HG03280 (cell line): ENCODE measurements at regions not wholly inside any gene's neighbourhood (a gene's known extent, or its start where the extent isn't known, plus 50 kb on each side); places are given as distances from the start of the nearest gene placed in this dataset.
"Not testable (repeated sequence)": the region's sequence is repeated elsewhere in the genome, so short reads cannot be mapped to it uniquely, and the experiment has no call there.

ENCODE experiments used
- ATAC-seq: cut with Tn5 transposase; IDR thresholded peaks from one replicate; pipeline ENCODE4 v1.9.1; 2021; ENCODE audit warnings: mild to moderate bottlenecking, moderate library complexity; ENCODE audit not compliant: unreplicated experiment

DNA sequence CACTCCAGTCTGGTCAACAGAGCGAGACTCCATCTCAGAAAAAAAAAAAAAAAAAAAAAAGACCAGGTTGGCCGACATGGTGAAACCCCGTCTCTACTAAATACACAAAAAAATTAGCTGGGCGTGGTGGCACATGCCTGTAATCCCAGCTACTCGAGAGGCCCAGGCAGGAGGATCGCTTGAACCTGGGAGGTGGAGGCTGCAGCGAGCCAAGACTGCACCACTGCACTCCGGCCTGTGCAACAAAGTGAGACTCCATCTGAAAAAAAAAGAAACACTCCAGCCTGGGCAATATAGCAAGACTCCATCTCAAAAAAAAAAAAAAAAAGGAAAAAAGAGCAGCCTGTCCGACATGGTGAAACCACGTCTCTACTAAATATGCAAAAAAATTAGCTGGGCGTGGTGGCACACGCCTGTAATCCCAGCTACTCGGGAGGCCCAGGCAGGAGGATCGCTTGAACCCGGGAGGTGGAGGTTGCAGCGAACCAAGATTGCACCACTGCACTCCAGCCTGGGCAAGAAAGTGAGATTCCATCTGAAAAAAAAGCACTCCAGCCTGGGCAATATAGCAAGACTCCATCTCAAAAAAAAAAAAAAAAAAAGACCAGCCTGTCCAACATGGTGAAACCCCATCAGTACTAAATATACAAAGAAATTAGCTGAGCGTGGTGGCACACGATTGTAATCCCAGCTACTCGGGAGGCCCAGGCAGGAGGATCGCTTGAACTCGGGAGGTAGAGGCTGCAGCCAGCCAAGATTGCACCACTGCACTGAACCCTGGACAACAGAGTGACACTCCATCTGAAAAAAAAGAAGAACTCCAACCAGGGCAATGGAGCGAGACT is 343.3 kb upstream of the PLGLB2 start:
- not testable (repeated sequence) for ATAC-seq

DNA sequence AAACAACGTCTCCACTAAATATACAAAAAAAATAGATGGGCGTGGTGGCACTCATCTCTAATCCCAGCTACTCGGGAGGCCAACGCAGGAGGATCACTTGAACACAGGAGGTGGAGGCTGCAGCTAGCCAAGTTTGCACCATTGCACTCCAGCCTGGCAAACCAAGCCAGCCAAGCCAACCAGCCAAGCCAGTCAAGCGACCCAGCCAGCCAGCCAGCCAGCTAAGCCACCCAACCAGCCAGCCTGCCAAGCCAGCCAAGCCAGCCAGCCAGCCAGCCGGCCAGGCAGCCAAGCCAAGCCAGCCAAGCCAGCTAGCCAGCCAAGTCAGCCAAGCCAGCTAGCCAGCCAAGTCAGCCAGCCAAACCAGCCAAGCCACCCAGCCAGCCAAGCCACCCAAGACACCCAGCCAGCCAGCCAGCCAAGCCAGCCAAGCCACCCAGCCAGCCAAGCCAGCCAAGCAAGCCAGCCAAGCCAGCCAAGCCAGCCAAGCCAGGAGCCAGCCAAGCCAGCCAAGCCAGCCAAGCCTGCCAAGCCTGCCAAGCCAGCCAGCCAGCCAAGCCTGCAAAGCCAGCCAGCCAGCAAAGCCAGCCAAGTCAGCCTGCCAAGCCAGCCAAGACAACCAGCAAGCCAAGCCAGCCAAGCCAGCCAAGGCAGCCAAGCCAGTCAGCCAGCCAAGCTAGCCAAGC is 342.2 kb upstream of the PLGLB2 start:
- ATAC-seq = not testable (repeated sequence)

DNA sequence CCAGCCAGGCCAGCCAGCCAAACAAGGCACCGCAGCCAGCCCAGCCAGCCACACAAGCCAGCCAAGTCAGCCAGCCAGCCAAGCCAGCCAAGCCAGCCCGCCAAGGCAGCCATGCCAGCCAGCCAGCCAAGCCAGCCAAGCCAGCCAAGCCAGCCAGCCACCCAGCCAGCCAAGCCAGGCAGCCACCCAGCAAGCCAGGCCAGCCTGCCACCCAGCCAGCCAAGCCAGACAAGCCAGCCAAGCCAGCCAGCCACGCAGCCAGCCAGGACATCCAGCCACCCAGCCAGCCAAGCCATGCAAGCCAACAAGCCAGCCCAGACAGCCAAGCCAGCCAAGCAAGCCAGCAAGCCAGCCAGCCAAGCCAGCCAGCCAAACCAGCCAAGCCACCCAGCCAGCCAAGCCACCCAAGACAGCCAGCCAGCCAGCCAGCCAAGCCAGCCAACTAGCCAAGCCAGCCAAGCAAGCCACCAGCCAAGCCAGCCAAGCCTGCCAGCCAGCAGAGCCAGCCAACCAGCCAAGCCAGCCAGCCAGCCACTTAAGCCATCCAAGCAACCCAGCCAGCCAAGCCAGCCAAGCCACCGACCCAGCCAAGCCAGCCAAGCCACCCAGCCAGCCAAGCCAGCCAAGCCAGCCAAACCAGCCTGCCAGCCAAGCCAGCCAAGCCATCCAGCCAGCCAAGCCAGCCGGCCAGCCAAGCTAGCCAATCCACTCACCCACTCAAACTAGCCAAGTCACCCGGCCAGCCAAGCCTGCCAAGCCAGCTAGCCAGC is 341.3 kb upstream of the PLGLB2 start:
- ATAC-seq = not testable (repeated sequence)

DNA sequence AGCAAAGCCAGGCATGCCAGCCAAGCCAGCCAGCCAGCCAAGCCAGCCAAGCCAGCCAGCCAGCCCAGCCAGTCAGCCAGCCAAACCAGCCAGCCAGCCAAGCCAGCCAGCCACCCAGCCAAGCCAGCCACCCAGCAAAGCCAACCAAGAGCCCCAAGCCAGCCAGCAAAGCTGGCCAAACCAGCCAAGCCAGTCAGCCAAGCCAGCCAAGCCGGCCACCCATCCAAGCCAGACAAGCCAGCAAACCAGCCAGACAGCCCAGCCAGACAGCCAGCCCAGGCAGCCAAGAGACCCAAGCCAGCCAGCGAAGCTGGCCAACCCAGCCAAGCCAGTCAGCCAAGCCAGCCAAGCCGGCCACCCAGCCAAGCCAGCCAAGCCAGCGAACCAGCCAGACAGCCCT is 338.3 kb upstream of the PLGLB2 start:
- not testable (repeated sequence) for ATAC-seq

DNA sequence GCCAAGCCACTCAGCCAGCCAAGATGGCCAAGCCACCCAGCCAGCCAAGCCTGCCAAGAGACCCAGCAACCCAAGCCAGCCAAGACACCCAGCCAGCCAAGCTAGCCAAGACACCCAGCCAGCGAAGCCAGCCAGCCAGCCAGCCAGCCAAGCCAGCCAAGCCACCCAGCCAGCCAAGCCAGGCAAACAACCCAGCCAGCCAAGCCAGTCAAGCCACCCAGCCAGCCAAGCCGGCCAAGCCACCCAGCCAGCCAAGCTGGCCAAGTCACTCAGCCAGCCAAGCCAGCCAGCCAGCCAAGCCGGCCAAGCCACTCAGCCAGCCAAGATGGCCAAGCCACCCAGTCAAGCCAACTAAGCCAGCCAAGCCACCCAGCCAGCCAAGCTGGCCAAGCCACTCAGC is 337.5 kb upstream of the PLGLB2 start:
- ATAC-seq = not testable (repeated sequence)

DNA sequence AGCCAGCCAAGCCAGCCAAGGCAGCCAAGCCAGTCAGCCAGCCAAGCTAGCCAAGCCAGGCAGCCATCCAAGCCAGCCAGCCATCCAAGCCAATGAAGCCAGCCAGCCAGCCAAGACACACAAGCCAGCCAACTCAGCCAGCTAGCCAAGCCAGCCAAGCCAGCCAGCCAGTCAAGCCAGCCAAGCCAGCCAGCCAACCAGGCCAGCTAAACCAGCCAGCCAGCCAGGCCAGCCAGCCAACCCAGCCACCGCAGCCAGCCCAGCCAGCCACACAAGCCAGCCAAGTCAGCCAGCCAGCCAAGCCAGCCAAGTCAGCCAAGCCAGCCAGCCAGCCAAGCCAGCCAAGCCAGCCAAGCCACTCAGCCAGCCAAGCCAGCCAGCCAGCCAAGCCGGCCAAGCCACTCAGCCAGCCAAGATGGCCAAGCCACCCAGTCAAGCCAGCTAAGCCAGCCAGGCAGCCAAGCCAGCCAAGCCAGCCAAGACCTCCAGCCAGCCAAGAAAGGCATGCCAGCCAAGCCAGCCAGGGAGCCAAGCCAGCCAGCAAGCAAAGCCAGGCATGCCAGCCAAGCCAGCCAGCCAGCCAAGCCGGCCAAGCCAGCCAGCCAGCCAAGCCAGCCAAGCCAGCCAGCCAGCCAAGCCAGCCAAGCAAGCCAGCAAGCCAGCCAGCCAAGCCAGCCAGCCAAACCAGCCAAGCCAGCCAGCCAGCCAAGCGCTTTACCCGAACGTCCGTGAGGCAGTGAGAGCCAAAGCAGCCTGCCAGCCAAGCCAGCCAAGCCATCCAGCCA is 335.7 kb upstream of the PLGLB2 start:
- ATAC-seq = not testable (repeated sequence)

DNA sequence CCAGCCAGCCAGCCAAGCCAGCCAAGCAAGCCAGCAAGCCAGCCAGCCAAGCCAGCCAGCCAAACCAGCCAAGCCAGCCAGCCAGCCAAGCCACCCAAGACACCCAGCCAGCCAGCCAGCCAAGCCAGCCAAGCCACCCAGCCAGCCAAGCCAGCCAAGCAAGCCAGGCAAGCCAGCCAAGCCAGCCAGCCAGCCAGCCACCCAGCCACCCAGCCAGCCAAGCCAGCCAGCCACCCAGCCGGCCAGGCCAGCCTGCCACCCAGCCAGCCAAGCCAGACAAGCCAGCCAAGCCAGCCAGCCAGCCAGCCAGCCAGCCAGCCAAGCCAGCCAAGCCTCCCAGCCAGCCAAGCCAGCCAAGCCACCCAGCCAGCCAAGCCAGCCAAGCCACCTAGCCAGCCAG is 333.6 kb upstream of the PLGLB2 start:
- not testable (repeated sequence) for ATAC-seq

DNA sequence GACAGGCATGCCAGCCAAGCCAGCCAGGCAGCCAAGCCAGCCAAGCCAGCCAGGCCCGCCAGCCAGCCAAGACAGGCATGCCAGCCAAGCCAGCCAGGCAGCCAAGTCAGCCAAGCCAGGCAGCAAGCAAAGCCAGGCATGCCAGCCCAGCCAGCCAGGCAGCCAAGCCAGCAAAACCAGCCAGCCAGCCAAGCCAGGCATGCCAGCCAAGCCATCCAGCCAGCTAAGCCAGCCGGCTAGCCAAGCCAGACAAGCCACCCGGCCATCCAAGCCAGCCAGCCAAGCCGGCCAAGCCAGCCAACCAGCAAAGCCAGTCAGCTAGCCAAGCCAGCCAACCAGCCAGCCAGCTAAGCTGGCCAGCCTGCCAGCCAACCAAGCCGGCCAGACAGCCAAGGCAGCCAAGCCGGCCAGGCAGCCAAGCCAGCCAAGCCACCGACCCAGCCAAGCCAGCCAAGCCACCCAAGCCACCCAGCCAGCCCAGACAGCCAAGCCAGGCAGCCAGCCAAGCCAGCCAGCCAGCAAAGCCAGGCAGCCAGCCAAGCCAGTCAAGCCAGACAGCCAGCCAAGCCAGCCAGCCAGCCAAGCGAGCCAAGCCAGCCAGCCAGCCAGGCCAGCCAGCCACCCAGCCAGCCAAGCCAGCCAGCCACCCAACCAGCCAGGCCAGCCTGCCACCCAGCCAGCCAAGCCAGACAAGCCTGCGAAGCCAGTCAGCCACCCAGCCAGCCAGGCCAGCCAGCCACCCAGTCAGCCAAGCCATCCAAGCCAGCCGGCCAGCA is 332.9 kb upstream of the PLGLB2 start:
- ATAC-seq = not testable (repeated sequence)

DNA sequence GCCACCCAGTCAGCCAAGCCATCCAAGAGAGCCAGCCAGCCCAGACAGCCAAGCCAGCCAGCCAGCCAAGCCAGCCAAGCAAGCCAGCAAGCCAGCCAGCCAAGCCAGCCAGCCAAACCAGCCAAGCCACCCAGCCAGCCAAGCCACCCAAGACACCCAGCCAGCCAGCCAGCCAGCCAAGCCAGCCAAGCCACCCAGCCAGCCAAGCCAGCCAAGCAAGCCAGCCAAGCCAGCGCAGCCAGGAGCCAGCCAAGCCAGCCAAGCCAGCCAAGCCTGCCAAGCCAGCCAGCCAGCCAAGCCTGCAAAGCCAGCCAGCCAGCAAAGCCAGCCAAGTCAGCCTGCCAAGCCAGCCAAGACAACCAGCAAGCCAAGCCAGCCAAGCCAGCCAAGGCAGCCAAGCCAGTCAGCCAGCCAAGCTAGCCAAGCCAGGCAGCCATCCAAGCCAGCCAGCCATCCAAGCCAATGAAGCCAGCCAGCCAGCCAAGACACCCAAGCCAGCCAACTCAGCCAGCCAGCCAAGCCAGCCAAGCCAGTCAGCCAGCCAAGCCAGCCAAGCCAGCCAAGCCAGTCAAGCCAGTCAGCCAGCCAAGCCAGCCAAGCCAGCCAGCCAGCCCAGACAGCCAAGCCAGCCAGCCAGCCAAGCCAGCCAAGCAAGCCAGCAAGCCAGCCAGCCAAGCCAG is 332.2 kb upstream of the PLGLB2 start:
- not testable (repeated sequence) for ATAC-seq

DNA sequence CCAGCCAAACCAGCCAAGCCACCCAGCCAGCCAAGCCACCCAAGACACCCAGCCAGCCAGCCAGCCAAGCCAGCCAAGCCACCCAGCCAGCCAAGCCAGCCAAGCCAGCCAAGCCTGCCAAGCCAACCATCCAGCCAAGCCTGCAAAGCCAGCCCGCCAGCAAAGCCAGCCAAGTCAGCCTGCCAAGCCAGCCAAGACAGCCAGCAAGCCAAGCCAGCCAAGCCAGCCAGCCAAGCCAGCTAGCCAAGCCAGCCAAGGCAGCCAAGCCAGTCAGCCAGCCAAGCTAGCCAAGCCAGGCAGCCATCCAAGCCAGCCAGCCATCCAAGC is 331.7 kb upstream of the PLGLB2 start:
- ATAC-seq = not testable (repeated sequence)

DNA sequence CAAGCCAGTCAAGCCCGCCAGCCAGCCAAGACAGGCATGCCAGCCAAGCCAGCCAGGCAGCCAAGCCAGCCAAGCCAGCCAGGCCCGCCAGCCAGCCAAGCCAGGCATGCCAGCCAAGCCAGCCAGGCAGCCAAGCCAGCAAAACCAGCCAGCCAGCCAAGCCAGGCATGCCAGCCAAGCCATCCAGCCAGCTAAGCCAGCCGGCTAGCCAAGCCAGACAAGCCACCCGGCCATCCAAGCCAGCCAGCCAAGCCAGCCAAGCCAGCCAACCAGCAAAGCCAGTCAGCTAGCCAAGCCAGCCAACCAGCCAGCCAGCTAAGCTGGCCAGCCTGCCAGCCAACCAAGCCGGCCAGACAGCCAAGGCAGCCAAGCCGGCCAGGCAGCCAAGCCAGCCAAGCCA is 330.7 kb upstream of the PLGLB2 start:
- ATAC-seq = not testable (repeated sequence)

DNA sequence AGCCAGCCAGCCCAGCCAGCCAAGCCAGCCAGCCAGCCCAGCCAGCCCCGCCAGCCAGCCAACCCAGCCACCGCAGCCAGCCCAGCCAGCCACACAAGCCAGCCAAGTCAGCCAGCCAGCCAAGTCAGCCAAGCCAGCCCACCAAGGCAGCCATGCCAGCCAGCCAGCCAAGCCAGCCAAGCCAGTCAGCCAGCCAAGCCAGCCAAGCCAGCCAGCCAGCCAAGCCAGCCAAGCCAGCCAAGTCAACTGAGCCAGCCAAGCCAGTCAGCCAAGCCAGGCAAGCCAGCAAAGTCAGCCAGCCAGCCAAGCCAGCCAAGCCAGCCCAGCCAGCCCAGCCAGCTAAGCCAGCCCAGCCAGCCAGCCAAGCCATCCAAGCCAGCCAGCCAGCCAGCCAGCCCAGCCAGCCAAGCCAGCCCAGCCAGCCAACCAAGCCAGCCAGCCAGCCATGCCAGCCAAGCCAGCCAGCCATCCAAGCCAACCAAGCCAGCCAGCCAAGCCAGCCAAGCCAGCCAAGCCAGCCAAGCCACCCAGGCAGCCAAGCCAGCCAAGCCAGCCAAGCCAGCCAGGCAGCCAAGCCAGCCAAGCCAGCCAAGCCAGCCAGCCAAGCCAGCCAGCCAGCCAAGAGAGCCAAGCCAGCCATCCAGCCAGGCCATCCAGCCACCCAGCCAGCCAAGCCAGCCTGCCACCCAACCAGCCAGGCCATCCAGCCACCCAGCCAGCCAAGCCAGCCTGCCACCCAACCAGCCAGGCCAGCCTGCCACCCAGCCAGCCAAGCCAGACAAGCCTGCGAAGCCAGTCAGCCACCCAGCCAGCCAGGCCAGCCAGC is 329.9 kb upstream of the PLGLB2 start:
- not testable (repeated sequence) for ATAC-seq

DNA sequence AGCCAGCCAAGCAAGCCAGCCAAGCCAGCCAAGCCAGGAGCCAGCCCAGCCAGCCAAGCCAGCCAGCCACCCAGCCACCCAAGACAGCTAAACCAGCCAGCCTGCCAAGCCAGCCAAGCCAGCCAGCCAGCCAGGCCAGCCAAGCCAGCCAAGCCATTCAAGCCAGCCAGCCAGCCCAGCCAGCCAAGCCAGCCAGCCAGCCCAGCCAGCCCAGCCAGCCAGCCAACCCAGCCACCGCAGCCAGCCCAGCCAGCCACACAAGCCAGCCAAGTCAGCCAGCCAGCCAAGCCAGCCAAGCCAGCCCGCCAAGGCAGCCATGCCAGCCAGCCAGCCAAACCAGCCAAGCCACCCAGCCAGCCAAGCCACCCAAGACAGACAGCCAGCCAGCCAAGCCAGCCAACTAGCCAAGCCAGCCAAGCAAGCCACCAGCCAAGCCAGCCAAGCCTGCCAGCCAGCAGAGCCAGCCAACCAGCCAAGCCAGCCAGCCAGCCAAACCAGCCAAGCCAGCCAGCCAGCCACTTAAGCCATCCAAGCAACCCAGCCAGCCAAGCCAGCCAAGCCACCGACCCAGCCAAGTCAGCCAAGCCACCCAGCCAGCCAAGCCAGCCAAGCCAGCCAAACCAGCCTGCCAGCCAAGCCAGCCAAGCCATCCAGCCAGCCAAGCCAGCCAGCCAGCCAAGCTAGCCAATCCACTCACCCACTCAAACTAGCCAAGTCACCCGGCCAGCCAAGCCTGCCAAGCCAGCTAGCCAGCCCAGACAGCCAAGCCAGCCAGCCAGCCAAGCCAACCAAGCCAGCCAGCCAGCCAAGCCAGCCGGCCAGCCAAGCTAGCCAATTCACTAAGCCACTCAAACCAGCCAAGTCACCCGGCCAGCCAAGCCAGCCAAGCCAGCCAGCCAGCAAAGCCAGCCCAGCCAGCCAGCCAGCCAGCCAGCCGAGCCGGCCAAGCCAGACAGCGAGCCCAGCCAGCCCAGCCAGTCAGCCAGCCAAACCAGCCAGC is 328.8 kb upstream of the PLGLB2 start:
- ATAC-seq = not testable (repeated sequence)

DNA sequence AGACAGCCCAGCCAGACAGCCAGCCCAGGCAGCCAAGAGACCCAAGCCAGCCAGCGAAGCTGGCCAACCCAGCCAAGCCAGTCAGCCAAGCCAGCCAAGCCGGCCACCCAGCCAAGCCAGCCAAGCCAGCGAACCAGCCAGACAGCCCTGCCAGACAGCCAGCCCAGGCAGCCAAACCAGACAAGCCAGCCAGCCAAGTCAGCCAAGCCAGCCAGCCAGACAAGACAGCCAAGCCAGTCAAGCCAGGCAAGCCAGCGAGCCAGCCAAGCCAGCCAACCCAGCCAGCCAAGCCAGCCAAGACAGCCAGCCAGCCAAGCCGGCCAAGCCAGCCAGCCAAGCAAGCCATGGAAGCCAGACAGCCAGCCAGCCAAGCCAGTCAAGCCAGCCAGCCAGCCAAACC is 327.9 kb upstream of the PLGLB2 start:
- not testable (repeated sequence) for ATAC-seq

DNA sequence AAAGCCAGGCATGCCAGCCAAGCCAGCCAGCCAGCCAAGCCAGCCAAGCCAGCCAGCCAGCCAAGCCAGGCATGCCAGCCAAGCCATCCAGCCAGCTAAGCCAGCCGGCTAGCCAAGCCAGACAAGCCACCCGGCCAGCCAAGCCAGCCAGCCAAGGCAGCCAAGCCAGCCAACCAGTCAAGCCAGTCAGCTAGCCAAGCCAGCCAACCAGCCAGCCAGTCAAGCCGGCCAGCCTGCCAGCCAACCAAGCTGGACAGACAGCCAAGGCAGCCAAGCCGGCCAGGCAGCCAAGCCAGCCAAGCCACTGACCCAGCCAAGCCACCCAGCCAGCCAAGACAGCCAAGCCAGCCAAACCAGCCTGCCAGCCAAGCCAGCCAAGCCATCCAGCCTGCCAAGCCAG is 326.9 kb upstream of the PLGLB2 start:
- ATAC-seq = not testable (repeated sequence)

DNA sequence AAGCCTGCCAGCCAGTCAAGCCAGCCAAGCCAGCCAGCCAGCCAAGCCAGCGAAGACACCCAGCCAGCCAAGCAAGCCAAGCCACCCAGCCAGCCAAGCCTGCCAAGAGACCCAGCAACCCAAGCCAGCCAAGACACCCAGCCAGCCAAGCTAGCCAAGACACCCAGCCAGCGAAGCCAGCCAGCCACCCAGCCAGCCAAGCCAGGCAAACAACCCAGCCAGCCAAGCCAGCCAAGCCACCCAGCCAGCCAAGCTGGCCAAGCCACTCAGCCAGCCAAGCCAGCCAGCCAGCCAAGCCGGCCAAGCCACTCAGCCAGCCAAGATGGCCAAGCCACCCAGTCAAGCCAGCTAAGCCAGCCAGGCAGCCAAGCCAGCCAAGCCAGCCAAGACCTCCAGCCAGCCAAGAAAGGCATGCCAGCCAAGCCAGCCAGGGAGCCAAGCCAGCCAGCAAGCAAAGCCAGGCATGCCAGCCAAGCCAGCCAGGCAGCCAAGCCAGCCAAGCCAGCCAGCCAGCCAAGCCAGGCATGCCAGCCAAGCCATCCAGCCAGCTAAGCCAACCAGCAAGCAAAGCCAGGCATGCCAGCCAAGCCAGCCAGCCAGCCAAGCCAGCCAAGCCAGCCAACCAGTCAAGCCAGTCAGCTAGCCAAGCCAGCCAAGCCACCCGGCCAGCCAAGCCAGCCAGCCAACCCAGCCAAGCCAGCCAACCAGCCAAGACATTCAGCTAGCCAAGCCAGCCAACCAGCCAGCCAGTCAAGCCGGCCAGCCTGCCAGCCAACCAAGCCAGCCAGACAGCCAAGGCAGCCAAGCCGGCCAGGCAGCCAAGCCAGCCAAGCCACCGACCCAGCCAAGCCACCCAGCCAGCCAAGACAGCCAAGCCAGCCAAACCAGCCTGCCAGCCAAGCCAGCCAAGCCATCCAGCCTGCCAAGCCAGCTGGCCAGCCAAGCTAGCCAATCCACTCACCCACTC is 323.8 kb upstream of the PLGLB2 start:
- ATAC-seq = not testable (repeated sequence)
